ENCODE measurements at regions not wholly inside any gene's neighbourhood (a gene's known extent, or its start where the extent isn't known, plus 50 kb on each side); places are given as distances from the start of the nearest gene placed in this dataset.

- no peak for DNase-seq (ENCODE audit: low read depth)
- H3K4me3 ChIP-seq (ENCODE audit: low read depth, low read length) = no peak overlapping the region
Measured at GRCh38 chr11:110779108-110779507, 66.9 kb upstream of the ARHGAP20 start.

GRCh38 chr11:110778343-110778742 is 66.1 kb upstream of the ARHGAP20 start:
- DNase-seq (ENCODE audit: low read depth) = no peak

GRCh38 chr11:110777775-110778174 is 65.5 kb upstream of the ARHGAP20 start:
- no peak for DNase-seq (ENCODE audit: low read depth)
- no peak overlapping the region for H3K4me3 ChIP-seq (ENCODE audit: low read depth, low read length)

More at GRCh38 chr11:110778343-110778742, 66.1 kb upstream of the ARHGAP20 start:
- no peak overlapping the region for H3K4me3 ChIP-seq (ENCODE audit: low read depth, low read length)

- DNase-seq (ENCODE audit: low read depth) = no peak
Measured at GRCh38 chr11:110776081-110776480, 63.8 kb upstream of the ARHGAP20 start.

GRCh38 chr11:110774138-110775014 is 62.1 kb upstream of the ARHGAP20 start:
- no peak for DNase-seq (ENCODE audit: low read depth)
- no peak overlapping the region for H3K4me3 ChIP-seq (ENCODE audit: low read depth, low read length)

More at GRCh38 chr11:110776081-110776480, 63.8 kb upstream of the ARHGAP20 start:
- no peak overlapping the region for H3K4me3 ChIP-seq (ENCODE audit: low read depth, low read length)

- no peak overlapping the region for H3K4me3 ChIP-seq (ENCODE audit: low read depth, low read length)
- DNase-seq (ENCODE audit: low read depth) = no peak
Measured at GRCh38 chr11:110773442-110773841, 61.2 kb upstream of the ARHGAP20 start.

- H3K4me3 ChIP-seq (ENCODE audit: low read depth, low read length) = no peak overlapping the region
- no peak for DNase-seq (ENCODE audit: low read depth)
Measured at GRCh38 chr11:110772863-110773262, 60.6 kb upstream of the ARHGAP20 start.

GRCh38 chr11:110766316-110766715 is 54.1 kb upstream of the ARHGAP20 start:
- no peak for DNase-seq (ENCODE audit: low read depth)
- no peak overlapping the region for H3K4me3 ChIP-seq (ENCODE audit: low read depth, low read length)

- DNase-seq (ENCODE audit: low read depth) = no peak
- no peak overlapping the region for H3K4me3 ChIP-seq (ENCODE audit: low read depth, low read length)
Measured at GRCh38 chr11:110764485-110764884, 52.2 kb upstream of the ARHGAP20 start.

GRCh38 chr11:110763249-110764011 is 51.2 kb upstream of the ARHGAP20 start:
- no peak overlapping the region for H3K4me3 ChIP-seq (ENCODE audit: low read depth, low read length)
- DNase-seq (ENCODE audit: low read depth) = peak; percentile 87

- DNase-seq (ENCODE audit: low read depth) = peak; percentile 75
- H3K4me3 ChIP-seq (ENCODE audit: low read depth, low read length) = no peak overlapping the region
Measured at GRCh38 chr11:110762590-110762989, 50.4 kb upstream of the ARHGAP20 start.
